Vagina (tissue), 2 donors: ENCODE measurements at regions not wholly inside any gene's neighbourhood (a gene's known extent, or its start where the extent isn't known, plus 50 kb on each side); places are given as distances from the start of the nearest gene placed in this dataset.

ENCODE experiments used
- DNase-seq, 2 donors: peaks; one replicate each; pipeline ENCODE4 v3.0.0-alpha.2; 2017; ENCODE audit errors: extremely low spot score in 2 of 2
- H3K27ac ChIP-seq: fragments of 200-600 bp; sonication (generic); one replicate; pipeline ENCODE4 v1.5.1; 2019
- H3K27me3 ChIP-seq: fragments of 200-600 bp; sonication (generic); one replicate; pipeline ENCODE4 v1.5.1; 2019
- H3K36me3 ChIP-seq, 2 donors: fragments of 200-600 bp; sonication (generic); one replicate each; pipeline ENCODE4 v1.5.1; 2017 to 2019
- H3K4me1 ChIP-seq: fragments of 200-600 bp; sonication (generic); one replicate; pipeline ENCODE4 v1.5.1; 2019
- H3K4me3 ChIP-seq, 2 donors: fragments of 200-600 bp; sonication (generic); 1 replicate in 1 of 2; 2 replicates in 1 of 2; pipeline ENCODE4 v1.5.1; 2016 to 2019
- H3K9me3 ChIP-seq: fragments of 200-600 bp; sonication (generic); one replicate; pipeline ENCODE4 v1.5.1; 2019
- CTCF ChIP-seq, 3 experiments: fragments of 450-650 bp in 2 of 3; fragments of 200-600 bp in 1 of 3; sonication (generic) in 1 of 3; IDR thresholded peaks; one replicate each; pipeline ENCODE4 v1.5.1; 2017 to 2019; ENCODE audit warnings: antibody characterized with exemption in 3 of 3, mild to moderate bottlenecking in 2 of 3, moderate library complexity in 2 of 3
- POLR2A ChIP-seq, 2 donors: fragments of 450-650 bp; IDR thresholded peaks; one replicate each; pipeline ENCODE4 v1.6.1; 2017; ENCODE audit warnings: antibody characterized with exemption in 2 of 2, mild to moderate bottlenecking in 2 of 2, moderate library complexity in 2 of 2
- POLR2AphosphoS5 ChIP-seq, 2 donors: sonication (generic); formaldehyde crosslinking; IDR thresholded peaks; one replicate each; pipeline ENCODE4 v1.9.0; 2017; ENCODE audit warnings: antibody characterized with exemption in 2 of 2, mild to moderate bottlenecking in 2 of 2, low read depth in 1 of 2; ENCODE audit not compliant: insufficient read depth in 1 of 2
- intact Hi-C: fragments of 100-400 bp; cut with DNase I; formaldehyde crosslinking; loops from one replicate; pipeline ENCODE4 v1.15.1; 2023

DNA sequence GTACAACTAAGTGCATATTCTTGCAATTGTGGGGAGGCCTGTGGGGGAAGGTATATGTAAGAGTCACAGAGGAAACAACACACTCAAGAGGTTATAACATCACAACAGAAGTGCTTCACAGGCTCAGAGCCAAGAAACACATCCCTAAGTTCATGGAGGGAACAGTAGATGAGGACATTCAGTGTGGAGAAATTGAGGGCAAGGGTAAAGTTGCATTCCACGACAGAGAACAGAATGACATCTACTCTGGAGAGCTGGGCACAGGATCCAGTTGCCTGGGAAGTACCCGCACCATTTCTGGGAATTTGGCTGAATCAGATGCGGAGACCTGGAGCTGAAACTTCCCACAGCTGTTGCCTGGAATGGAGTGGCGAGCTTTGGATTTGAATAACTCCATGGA, 197.2 kb downstream of the NXNL2 start:
- no peak overlapping the region for H3K4me3 ChIP-seq
- intact Hi-C loops = no loop called here
- no peaks in the 10 kb centered on the region for H3K9me3 ChIP-seq
- no peaks in the 10 kb centered on the region for H3K27me3 ChIP-seq
- DNase-seq = no peak
- TF ChIP-seq POLR2A (IDR thresholded peaks at IDR 0.05) (no peak), CTCF (IDR thresholded peaks at IDR 0.05) (no peak), POLR2AphosphoS5 (IDR thresholded peaks at IDR 0.05; ENCODE audit: insufficient read depth in 1 of 2, low read depth in 1 of 2) (no peak)
- no peaks in the 10 kb centered on the region for H3K36me3 ChIP-seq
- peaks cover 29% of the 10 kb centered on the region for H3K4me1 ChIP-seq
- H3K27ac ChIP-seq = peak overlapping the region; percentile 58

- Histone ChIP-seq H3K4me3 (no peak overlapping the region), H3K27me3 (no peaks in the 10 kb centered on the region), H3K36me3 (no peaks in the 10 kb centered on the region), H3K4me1 (peaks cover 33% of the 10 kb centered on the region), H3K9me3 (no peaks in the 10 kb centered on the region), H3K27ac (peak overlapping the region; percentile 58)
- DNase-seq = no peak
- intact Hi-C loops = no loop called here
- peak in 1 of 2 donors; percentile 30 for TF ChIP-seq POLR2AphosphoS5 (IDR thresholded peaks at IDR 0.05; ENCODE audit: insufficient read depth in 1 of 2, low read depth in 1 of 2)
- TF ChIP-seq CTCF (IDR thresholded peaks at IDR 0.05) = no peak
These were observed 198.9 kb downstream of the NXNL2 start for GRCh38 chr9:88733651-88734421.

GRCh38 chr9:88734527-88734926, 199.5 kb downstream of the NXNL2 start:
- TF ChIP-seq CTCF (IDR thresholded peaks at IDR 0.05) = no peak
- Histone ChIP-seq H3K27me3 (no peaks in the 10 kb centered on the region), H3K36me3 (no peaks in the 10 kb centered on the region), H3K4me3 (no peak overlapping the region), H3K4me1 (peaks cover 38% of the 10 kb centered on the region), H3K9me3 (no peaks in the 10 kb centered on the region), H3K27ac (peak overlapping the region; percentile 58)
- intact Hi-C loops = no loop called here
- no peak for DNase-seq

GRCh38 chr9:88736136-88736637, 201.2 kb downstream of the NXNL2 start:
- intact Hi-C loops = no loop called here
- Histone ChIP-seq H3K4me3 (no peak overlapping the region), H3K36me3 (no peaks in the 10 kb centered on the region), H3K9me3 (no peaks in the 10 kb centered on the region), H3K4me1 (peaks cover 44% of the 10 kb centered on the region), H3K27me3 (no peaks in the 10 kb centered on the region), H3K27ac (no peak overlapping the region)
- no peak for TF ChIP-seq POLR2AphosphoS5 (IDR thresholded peaks at IDR 0.05; ENCODE audit: insufficient read depth in 1 of 2, low read depth in 1 of 2)
- no peak for TF ChIP-seq CTCF (IDR thresholded peaks at IDR 0.05)
- TF ChIP-seq POLR2A (IDR thresholded peaks at IDR 0.05) = no peak
- no peak for DNase-seq

DNA sequence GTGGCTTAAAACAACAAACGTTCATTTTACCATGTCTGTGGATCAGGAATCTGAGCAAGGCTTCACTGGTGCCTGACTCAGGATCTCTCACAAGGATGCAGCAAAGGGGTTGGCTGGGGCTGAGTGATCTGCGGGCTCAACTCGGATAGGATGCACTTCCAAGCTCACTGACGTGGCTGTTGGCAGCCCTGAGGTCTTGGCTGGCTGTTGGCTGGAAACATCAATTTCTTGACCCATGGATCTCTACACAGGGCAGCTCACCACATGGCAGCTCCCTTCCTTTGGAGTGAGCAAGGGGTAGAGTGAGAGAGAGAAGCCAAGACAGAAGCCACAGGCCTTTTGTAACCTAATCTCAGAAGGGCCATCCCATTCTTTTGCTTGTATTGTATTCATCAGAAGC, 202.1 kb downstream of the NXNL2 start:
- DNase-seq = no peak
- no peaks in the 10 kb centered on the region for H3K27me3 ChIP-seq
- H3K4me3 ChIP-seq = no peak overlapping the region
- H3K4me1 ChIP-seq = peaks cover 40% of the 10 kb centered on the region
- no peak for TF ChIP-seq POLR2A (IDR thresholded peaks at IDR 0.05)
- no peak for TF ChIP-seq POLR2AphosphoS5 (IDR thresholded peaks at IDR 0.05; ENCODE audit: insufficient read depth in 1 of 2, low read depth in 1 of 2)
- no peak for TF ChIP-seq CTCF (IDR thresholded peaks at IDR 0.05)
- intact Hi-C loops = no loop called here
- H3K27ac ChIP-seq = no peak overlapping the region
- no peaks in the 10 kb centered on the region for H3K36me3 ChIP-seq
- H3K9me3 ChIP-seq = no peaks in the 10 kb centered on the region
